SKM-1 (cell line): ENCODE measurements at regions not wholly inside any gene's neighbourhood (a gene's known extent, or its start where the extent isn't known, plus 50 kb on each side); places are given as distances from the start of the nearest gene placed in this dataset.
"Not testable (repeated sequence)": the region's sequence is repeated elsewhere in the genome, so short reads cannot be mapped to it uniquely, and the experiment has no call there.

Experiments used
- DNase-seq: peaks from one replicate; lab custom pipeline; 2025; ENCODE audit not compliant: unreplicated experiment; lab: John Stamatoyannopoulos, UW

DNA sequence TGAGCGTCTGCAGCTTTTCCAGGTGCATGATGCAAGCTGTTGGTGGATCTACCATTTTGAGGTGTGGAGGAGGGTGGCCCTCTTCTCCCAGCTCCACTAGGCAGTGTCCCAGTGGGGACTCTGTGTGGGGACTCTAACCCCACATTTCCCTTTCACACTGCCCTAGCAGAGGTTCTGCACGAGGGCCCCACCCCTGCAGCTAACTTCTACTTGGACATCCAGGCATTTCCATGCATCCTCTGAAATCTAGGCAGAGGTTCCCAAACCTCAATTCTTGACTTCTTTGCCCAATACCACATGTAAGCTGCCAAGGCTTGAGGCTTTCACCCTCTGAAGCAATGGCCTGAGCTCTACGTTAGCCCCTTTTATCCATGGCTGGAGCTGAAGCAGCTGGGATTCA lies 61.4 kb upstream of the HGFAC start:
- not testable (repeated sequence) for DNase-seq

DNA sequence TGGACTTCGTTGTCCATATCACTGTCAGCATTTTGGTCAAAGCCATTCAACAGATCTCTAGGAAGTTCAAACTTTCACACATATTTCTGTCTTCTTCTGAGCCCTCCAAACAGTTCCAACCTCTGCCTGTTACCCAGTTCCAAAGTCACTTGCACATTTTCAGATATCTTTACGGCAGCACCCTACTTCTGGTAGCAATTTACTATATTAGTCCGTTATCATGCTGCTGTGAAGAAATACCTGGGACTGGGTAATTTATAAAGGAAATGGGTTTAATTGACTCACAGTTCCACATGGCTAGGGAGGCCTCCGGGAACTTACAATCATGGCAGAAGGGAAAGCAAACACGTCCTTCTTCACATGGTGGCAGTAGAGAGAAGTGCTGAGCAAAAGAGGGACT lies 60.6 kb upstream of the HGFAC start:
- DNase-seq = not testable (repeated sequence)

DNA sequence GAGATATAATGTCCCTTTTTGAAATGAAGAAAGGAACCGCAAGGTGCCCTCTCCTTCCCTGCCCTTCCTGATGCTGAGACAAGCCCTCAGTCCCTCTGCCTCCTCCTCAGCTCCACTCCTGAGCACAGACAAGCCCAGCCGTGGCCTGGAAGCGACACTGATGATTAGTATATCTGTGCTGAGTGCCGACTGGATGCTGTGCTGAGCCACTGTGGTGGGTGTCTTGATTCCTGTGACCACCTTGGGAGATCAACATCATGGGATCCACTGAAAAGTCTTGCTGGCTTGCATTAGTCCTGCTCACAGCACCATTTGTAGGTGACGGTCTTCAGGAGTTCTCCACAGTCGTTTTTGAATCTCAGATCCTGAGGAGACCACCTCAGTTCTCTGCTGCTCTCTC lies 59.5 kb upstream of the HGFAC start:
- no peak for DNase-seq

- DNase-seq = no peak
These were observed 57.4 kb upstream of the HGFAC start for GRCh38 chr4:3384391-3384770.

DNA sequence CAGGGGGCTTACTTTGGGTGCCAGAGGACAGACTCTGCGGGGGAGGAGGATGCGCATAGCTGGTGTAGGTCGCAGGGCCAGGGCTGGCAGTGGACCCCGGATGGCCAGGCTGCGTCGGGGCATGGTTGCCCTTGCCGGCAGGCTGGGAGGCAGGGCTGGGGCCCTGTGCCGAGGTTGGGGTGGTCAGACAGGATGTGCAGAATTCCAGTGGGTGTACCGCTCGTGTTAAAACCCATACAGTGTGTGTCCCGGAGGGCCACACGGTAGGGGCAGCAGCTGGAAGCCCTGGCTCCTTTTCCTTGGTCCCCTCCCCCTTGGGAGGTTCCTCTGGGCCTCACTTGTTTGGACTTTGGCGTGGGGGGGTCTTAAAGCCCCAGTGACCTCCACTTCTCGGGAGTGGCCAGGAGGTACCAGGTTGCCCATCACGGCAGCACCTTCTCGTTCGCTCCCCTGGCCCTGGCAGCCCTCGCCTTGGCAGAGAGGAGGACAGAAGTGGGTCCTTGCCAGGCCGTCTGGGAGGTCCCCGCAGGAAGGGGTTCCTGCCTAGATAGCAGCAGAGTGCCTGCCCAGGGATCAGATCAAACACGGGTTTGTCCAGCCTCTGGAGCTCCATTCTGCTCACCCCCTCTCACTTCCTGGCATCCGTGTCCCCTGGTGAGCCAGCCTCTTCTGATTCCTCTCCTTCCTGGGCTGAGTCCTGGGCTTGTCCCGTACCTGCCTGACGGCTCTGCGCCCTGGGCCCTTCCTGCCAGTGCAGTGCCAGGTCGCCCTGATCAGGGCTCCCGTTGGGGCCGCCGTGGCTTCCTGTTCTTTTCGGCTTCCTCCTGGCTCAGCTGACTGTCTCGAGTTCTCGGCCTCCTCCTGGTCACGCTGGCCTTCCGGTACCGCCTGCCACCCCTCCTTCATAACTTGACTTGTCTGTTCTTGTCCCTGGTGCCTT lies 56.7 kb upstream of the HGFAC start:
- no peak for DNase-seq

- no peak for DNase-seq
These were observed 55.9 kb upstream of the HGFAC start for GRCh38 chr4:3385711-3386420.

DNA sequence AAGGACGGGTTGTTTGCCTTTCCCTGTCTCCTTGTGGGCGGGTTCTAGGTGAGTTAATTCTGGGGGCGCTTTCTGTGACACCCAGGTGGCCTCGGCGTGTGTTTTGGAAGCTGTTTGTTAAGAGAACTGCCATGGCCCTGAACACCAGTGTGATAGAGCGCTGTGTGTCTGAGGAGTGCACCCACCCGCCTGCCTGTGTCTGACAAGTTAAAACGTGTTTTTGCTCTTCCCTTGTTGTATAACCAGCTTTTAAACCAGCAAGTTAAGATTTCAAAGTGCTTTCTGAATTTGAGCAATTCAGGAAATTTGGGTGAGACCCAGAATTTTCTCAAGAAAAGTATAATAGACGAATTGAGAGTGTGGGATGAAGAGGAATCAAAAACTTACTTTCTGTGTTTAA lies 55.2 kb upstream of the HGFAC start:
- DNase-seq = no peak

- DNase-seq = peak; percentile 59
These were observed 54.4 kb upstream of the HGFAC start for GRCh38 chr4:3387154-3387942.

DNA sequence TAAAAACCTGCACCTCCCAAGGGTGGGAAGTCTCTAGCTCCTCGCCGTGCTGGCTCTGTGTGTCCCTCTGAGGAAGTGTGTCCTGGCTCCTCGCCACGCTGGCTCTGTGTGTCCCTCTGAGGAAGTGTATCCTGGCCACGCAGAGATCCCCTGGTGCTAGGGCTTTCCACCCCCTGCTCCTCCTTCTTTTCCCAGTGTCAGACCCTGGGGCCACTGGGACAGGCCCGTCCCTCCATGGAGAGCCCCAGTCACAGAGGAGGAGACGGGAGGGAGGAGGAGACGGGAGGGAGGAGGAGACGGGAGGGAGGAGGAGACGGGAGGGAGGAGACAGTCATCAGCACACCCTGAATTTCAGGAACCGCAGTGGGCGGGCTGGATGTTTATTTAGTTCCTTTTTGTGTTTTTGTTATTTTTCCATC lies 53.8 kb upstream of the HGFAC start:
- peak; percentile 70 for DNase-seq

DNA sequence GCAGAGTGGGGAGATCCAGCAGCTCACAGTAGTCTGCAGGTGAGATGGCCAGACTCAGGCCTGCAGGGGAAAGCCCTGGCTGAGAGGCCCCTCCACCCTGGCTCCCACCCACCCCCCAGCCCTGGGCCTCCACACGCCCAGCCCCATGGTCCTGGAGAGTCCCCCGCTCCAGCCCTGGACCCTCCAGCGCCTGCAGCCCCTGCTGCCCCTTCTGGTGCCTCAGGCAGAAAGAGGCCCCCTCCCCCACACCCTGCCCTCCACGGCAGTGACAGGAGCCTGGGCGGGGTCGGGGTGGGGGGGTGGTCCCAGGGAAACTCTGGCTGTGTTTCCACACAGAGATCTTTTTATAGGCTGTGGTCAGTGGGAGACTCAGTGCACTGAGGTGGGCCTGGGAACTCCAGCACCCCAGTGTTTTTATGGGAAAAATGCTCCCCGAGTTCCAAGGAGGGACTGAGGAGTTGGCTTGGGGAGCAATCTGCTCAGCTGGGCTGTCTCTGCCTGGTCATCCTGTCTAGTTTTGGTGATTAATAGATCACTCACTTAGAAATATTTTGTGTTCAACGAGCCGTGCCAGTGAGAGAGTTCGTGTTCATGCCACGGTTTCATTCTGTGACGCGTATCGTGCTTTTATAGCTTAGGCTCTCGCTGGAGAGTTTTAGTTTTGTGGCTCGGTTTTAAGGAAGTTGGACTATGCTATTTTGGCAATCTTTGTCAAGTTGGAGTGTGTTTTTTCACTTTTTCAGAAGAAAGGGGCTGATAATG lies 53.1 kb upstream of the HGFAC start:
- DNase-seq = peak; percentile 71

DNA sequence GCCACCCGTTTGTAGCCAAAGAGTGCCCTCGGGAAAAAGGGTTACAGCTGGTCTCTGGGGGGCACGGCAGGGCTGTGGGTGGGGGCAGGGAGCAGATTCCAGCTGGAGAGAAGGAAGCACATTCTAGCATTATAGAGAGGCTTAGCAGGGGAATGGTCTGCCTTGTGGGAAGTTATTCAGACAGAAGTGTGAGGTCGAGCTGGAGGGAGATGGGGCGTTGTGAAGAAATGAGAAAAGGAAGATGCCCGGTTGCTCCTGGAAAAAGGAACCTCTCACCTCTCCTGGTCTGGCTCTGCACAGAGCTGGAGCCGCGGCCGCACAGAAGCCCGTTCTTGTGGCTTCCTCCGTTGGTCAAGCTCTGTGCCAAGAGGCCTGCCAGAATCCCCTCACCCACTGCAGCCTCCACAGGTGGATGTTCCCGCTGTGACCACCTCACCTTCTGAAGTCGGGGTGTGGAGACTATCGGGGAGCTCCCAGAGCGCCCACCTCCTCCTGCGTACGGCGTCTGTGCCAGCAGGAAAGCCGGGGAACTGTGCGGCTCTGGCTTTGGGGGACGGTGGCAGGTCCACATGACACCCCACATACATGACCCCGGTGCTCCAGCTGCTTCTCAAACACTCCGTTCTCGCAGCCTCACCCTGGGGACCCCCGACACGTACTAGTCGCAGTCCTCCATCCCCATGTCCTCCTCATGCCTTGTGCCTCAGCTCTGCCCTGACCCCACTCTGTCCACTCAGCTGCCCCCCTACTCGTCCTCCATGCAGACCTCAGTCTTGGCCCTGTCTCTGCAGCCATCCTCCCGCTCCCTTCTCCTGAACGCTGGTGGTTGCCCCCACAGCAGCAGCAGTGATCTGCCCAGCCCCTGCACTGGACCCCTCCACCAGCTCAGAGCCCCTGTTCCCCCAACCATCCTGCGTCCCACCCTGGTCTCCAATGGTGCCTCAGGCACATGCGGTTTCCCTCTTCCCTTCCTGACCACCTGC lies 52.2 kb upstream of the HGFAC start:
- DNase-seq = peak; percentile 60

DNA sequence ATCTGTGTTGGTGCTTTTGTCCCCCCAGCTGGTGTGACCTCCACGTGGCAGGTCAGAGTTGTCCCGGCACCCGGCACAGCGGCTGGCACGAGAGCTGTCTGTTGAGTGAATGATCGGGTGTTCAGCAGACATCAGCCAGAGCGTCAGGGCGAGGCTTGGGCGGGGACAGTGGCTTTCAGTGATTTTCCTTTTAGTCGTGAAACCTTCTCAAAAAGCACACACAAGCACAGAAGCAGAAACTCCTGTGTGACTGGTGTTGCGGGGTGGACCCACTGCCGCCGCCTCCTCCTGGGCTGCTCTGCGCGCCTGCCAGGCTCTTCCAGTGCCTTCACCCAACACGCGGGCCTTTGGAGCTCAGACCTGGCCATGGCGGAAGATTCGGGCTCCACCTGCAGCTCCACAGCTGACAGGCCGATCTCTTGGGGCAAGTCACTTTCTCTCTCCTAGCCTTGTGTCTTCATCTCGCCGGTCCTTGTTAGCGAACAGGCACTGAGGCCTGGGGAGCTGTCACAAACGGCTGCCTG lies 51.4 kb upstream of the HGFAC start:
- no peak for DNase-seq

GRCh38 chr4:3391422-3391821 lies 50.3 kb upstream of the HGFAC start:
- no peak for DNase-seq
